ENCODE measurements at regions not wholly inside any gene's neighbourhood (a gene's known extent, or its start where the extent isn't known, plus 50 kb on each side); places are given as distances from the start of the nearest gene placed in this dataset.
A peak's percentile ranks its signal among the peaks of the same experiment; 100 is the strongest.

- no peaks in the 10 kb centered on the region for H3K9me3 ChIP-seq
- H3K9ac ChIP-seq (ENCODE audit: low read depth in 2 of 2, low read length in 2 of 2) = no peak overlapping the region
- H3K27me3 ChIP-seq = no peaks in the 10 kb centered on the region
- H3K36me3 ChIP-seq = no peaks in the 10 kb centered on the region
- no peak overlapping the region for H3K27ac ChIP-seq
- intact Hi-C loops (cut with DNase I) = no loop called here
- H3K4me1 ChIP-seq = no peaks in the 10 kb centered on the region
- no peak for DNase-seq
- no peak for TF ChIP-seq CTCF (IDR thresholded peaks at IDR 0.05)
- no peak overlapping the region for H3K4me3 ChIP-seq
Measured at GRCh38 chr7:47672271-47672791, 90.4 kb upstream of the TNS3 start.

- Histone ChIP-seq H3K36me3 (no peaks in the 10 kb centered on the region), H3K9ac (ENCODE audit: low read depth in 2 of 2, low read length in 2 of 2) (no peak overlapping the region), H3K9me3 (no peaks in the 10 kb centered on the region), H3K4me3 (no peak overlapping the region), H3K27me3 (no peaks in the 10 kb centered on the region), H3K4me1 (no peaks in the 10 kb centered on the region), H3K27ac (no peak overlapping the region)
- intact Hi-C loops (cut with DNase I) = no loop called here
- no peak for TF ChIP-seq CTCF (IDR thresholded peaks at IDR 0.05)
- no peak for DNase-seq
Measured at GRCh38 chr7:47671358-47671757, 89.4 kb upstream of the TNS3 start.

GRCh38 chr7:47670729-47671128 is 88.8 kb upstream of the TNS3 start:
- DNase-seq = no peak
- H3K27me3 ChIP-seq = no peaks in the 10 kb centered on the region
- no peak for TF ChIP-seq CTCF (IDR thresholded peaks at IDR 0.05)
- no peaks in the 10 kb centered on the region for H3K9me3 ChIP-seq
- H3K9ac ChIP-seq (ENCODE audit: low read depth in 2 of 2, low read length in 2 of 2) = no peak overlapping the region
- no peaks in the 10 kb centered on the region for H3K36me3 ChIP-seq
- intact Hi-C loops (cut with DNase I) = no loop called here
- no peak overlapping the region for H3K4me3 ChIP-seq
- no peaks in the 10 kb centered on the region for H3K4me1 ChIP-seq
- H3K27ac ChIP-seq = no peak overlapping the region

GRCh38 chr7:47669901-47670384 is 88.0 kb upstream of the TNS3 start:
- no peaks in the 10 kb centered on the region for H3K9me3 ChIP-seq
- DNase-seq = no peak
- no peak overlapping the region for H3K4me3 ChIP-seq
- no peaks in the 10 kb centered on the region for H3K36me3 ChIP-seq
- intact Hi-C loops (cut with DNase I) = no loop called here
- H3K27ac ChIP-seq = peak overlapping the region; percentile 63
- TF ChIP-seq CTCF (IDR thresholded peaks at IDR 0.05) = no peak
- H3K4me1 ChIP-seq = no peaks in the 10 kb centered on the region
- H3K9ac ChIP-seq (ENCODE audit: low read depth in 2 of 2, low read length in 2 of 2) = no peak overlapping the region
- H3K27me3 ChIP-seq = no peaks in the 10 kb centered on the region

GRCh38 chr7:47669178-47669891 is 87.4 kb upstream of the TNS3 start:
- Histone ChIP-seq H3K4me1 (no peaks in the 10 kb centered on the region), H3K4me3 (no peak overlapping the region), H3K36me3 (no peaks in the 10 kb centered on the region), H3K27ac (peak overlapping the region; percentile 63), H3K27me3 (no peaks in the 10 kb centered on the region), H3K9me3 (no peaks in the 10 kb centered on the region), H3K9ac (ENCODE audit: low read depth in 2 of 2, low read length in 2 of 2) (no peak overlapping the region)
- DNase-seq = peak; percentile 64
- intact Hi-C loops (cut with DNase I) = no loop called here
- TF ChIP-seq CTCF (IDR thresholded peaks at IDR 0.05) = no peak

All from colonic mucosa (tissue), 4 donors.